OCI-LY7 (cell line): ENCODE measurements at regions not wholly inside any gene's neighbourhood (a gene's known extent, or its start where the extent isn't known, plus 50 kb on each side); places are given as distances from the start of the nearest gene placed in this dataset.

Source experiments
- BruUV-seq: library from RNA; stranded (reverse); fragments of 400-500 nt; replicated peaks from 2 replicates; lab custom pipeline; 2021; lab: Mats Ljungman, UMichigan
- CTCF ChIA-PET: fragments of 300-600 bp; sonication (Branson Sonifier 250); formaldehyde crosslinking; loops from one replicate; lab custom pipeline; 2022; ENCODE audit warnings: antibody characterized with exemption; ENCODE audit not compliant: unreplicated experiment; lab: Charles Lee
- POLR2A ChIA-PET: fragments of 300-600 bp; sonication (Branson Sonifier 250); formaldehyde crosslinking; loops from one replicate; lab custom pipeline; 2022; ENCODE audit warnings: antibody characterized with exemption; lab: Charles Lee
- DNase-seq: peaks from one replicate; pipeline ENCODE4 v3.0.0-alpha.2; 2015; ENCODE audit warnings: low spot score
- H2AFZ ChIP-seq: fragments of 200-600 bp; sonication (generic), shearing (Covaris generic); 2 replicates; pipeline ENCODE4 v1.6.1; 2014; ENCODE audit warnings: mild to moderate bottlenecking, antibody characterized with exemption, low read length, moderate library complexity
- H3K27ac ChIP-seq: fragments of 200-600 bp; sonication (generic); 2 replicates; pipeline ENCODE4 v1.5.1; 2014; ENCODE audit warnings: mixed run types, low read depth, mild to moderate bottlenecking, moderate library complexity, low read length, inconsistent platforms; ENCODE audit not compliant: poor library complexity, severe bottlenecking
- H3K36me3 ChIP-seq: fragments of 200-600 bp; sonication (generic); 2 replicates; pipeline ENCODE4 v1.6.1; 2014; ENCODE audit warnings: mild to moderate bottlenecking, antibody characterized with exemption, low read length, moderate library complexity, mixed read lengths; ENCODE audit not compliant: insufficient read depth
- H3K4me1 ChIP-seq: fragments of 200-600 bp; sonication (generic); 2 replicates; pipeline ENCODE4 v1.5.1; 2014; ENCODE audit warnings: mild to moderate bottlenecking, low read length; ENCODE audit not compliant: insufficient read depth, poor library complexity, severe bottlenecking
- H3K4me2 ChIP-seq: fragments of 200-600 bp; sonication (generic); 2 replicates; pipeline ENCODE4 v1.6.1; 2014; ENCODE audit warnings: mild to moderate bottlenecking, low read length
- H3K4me3 ChIP-seq: fragments of 200-600 bp; sonication (generic); 2 replicates; pipeline ENCODE4 v1.5.1; 2014; ENCODE audit warnings: mild to moderate bottlenecking, low read depth, low read length; ENCODE audit not compliant: poor library complexity, severe bottlenecking
- H3K79me2 ChIP-seq: fragments of 200-600 bp; sonication (generic); 2 replicates; pipeline ENCODE4 v1.6.1; 2016; ENCODE audit warnings: low read depth, mild to moderate bottlenecking, low read length, moderate library complexity, mixed read lengths; ENCODE audit not compliant: insufficient read depth
- H3K9me2 ChIP-seq: fragments of 200-600 bp; sonication (generic); 2 replicates; pipeline ENCODE4 v1.6.1; 2016; ENCODE audit warnings: mild to moderate bottlenecking, low read length, mixed read lengths; ENCODE audit not compliant: insufficient read depth
- H3K9me3 ChIP-seq: fragments of 200-600 bp; sonication (generic); 2 replicates; pipeline ENCODE4 v1.6.1; 2014; ENCODE audit warnings: mild to moderate bottlenecking, mixed run types, low read length, mixed read lengths
- H4K20me1 ChIP-seq: fragments of 200-600 bp; sonication (generic); 2 replicates; pipeline ENCODE4 v1.6.1; 2014; ENCODE audit warnings: mild to moderate bottlenecking, antibody characterized with exemption, low read length, moderate library complexity, mixed read lengths; ENCODE audit not compliant: insufficient read depth
- CTCF ChIP-seq: fragments of 200-600 bp; sonication (generic); conservative IDR thresholded peaks from 2 replicates; pipeline ENCODE4 v1.5.1; 2014; ENCODE audit warnings: mild to moderate bottlenecking, antibody characterized with exemption, low read length, moderate library complexity, mixed read lengths
- EZH2phosphoT487 ChIP-seq: fragments of 200-600 bp; sonication (generic); IDR thresholded peaks from 2 replicates; pipeline ENCODE4 v1.6.1; 2018; ENCODE audit warnings: low read depth, borderline replicate concordance, mild to moderate bottlenecking, mixed run types, antibody characterized with exemption, low read length, moderate library complexity, mixed read lengths
- intact Hi-C: fragments of 100-400 bp; cut with micrococcal nuclease; formaldehyde crosslinking; loops from one replicate; pipeline ENCODE4 v1.10.0; 2022; ENCODE audit not compliant: unreplicated experiment

GRCh38 chr3:103976931-103977339, 1389.8 kb upstream of the ALCAM start:
- intact Hi-C loops = no loop called here
- ChIA-PET CTCF (no interaction called here), POLR2A (interaction anchor here (0.6 to 1.2 kb wide), 4 partner anchors 12 to 780 kb away, joined by 3 to 4 read pairs (median 3); no protein-coding TSS in a partner anchor)
- no peak overlapping the region for H2AFZ ChIP-seq
- no peaks in the 10 kb centered on the region for H3K4me1 ChIP-seq
- H3K79me2 ChIP-seq = no peaks in the 10 kb centered on the region
- H3K9me2 ChIP-seq = no peaks in the 10 kb centered on the region
- no peaks in the 10 kb centered on the region for H4K20me1 ChIP-seq
- no peak for DNase-seq
- H3K27ac ChIP-seq = no peak overlapping the region
- TF ChIP-seq EZH2phosphoT487 = no peak
- no peak for TF ChIP-seq CTCF
- no peaks in the 10 kb centered on the region for H3K9me3 ChIP-seq
- H3K4me2 ChIP-seq = no peak overlapping the region
- no peaks in the 10 kb centered on the region for H3K36me3 ChIP-seq
- H3K4me3 ChIP-seq = no peak overlapping the region
- BruUV-seq = no TSS peak

GRCh38 chr3:103977417-103977816, 1389.3 kb upstream of the ALCAM start:
- H3K4me1 ChIP-seq = no peaks in the 10 kb centered on the region
- TF ChIP-seq CTCF (no peak), EZH2phosphoT487 (no peak)
- H3K9me2 ChIP-seq = no peaks in the 10 kb centered on the region
- BruUV-seq = no TSS peak
- no peak for DNase-seq
- no peak overlapping the region for H3K4me2 ChIP-seq
- CTCF ChIA-PET = interaction anchor here (0.9 kb wide), 1 partner anchor 16 kb away, joined by 3 read pairs; no protein-coding TSS in a partner anchor
- H2AFZ ChIP-seq = no peak overlapping the region
- H4K20me1 ChIP-seq = no peaks in the 10 kb centered on the region
- H3K4me3 ChIP-seq = no peak overlapping the region
- POLR2A ChIA-PET = interaction anchor here (1.1 kb wide), 1 partner anchor 101 kb away, joined by 3 read pairs; no protein-coding TSS in a partner anchor
- no peak overlapping the region for H3K27ac ChIP-seq
- no peaks in the 10 kb centered on the region for H3K79me2 ChIP-seq
- intact Hi-C loops = no loop called here
- no peaks in the 10 kb centered on the region for H3K9me3 ChIP-seq
- no peaks in the 10 kb centered on the region for H3K36me3 ChIP-seq

GRCh38 chr3:103991461-103992115, 1375.1 kb upstream of the ALCAM start:
- intact Hi-C loops = no loop called here
- BruUV-seq = no TSS peak
- no peak overlapping the region for H2AFZ ChIP-seq

More at GRCh38 chr3:103991461-103992115, 1375.1 kb upstream of the ALCAM start:
- no peaks in the 10 kb centered on the region for H3K4me1 ChIP-seq
- peak; percentile 72 for TF ChIP-seq CTCF
- no peak for TF ChIP-seq EZH2phosphoT487
- no peak overlapping the region for H3K4me2 ChIP-seq
- no peaks in the 10 kb centered on the region for H4K20me1 ChIP-seq
- H3K79me2 ChIP-seq = no peaks in the 10 kb centered on the region
- DNase-seq = peak; percentile 5
- H3K4me3 ChIP-seq = no peak overlapping the region
- POLR2A ChIA-PET = no interaction called here
- no peak overlapping the region for H3K27ac ChIP-seq
- H3K9me2 ChIP-seq = no peaks in the 10 kb centered on the region
- H3K9me3 ChIP-seq = no peaks in the 10 kb centered on the region
- no peaks in the 10 kb centered on the region for H3K36me3 ChIP-seq
- CTCF ChIA-PET = interaction anchor here (0.5 kb wide), 1 partner anchor 1514 kb away, joined by 3 read pairs; no protein-coding TSS in a partner anchor
